NCI-H2196 treated with DMSO at 0.1 percent for 48 hours (cell line): ENCODE measurements at regions not wholly inside any gene's neighbourhood (a gene's known extent, or its start where the extent isn't known, plus 50 kb on each side); places are given as distances from the start of the nearest gene placed in this dataset.

Source experiments
- DNase-seq: peaks from one replicate; lab custom pipeline; 2025; ENCODE audit not compliant: unreplicated experiment; lab: John Stamatoyannopoulos, UW

GRCh38 chr9:38287420-38287985, 105.0 kb upstream of the ALDH1B1 start:
- no peak for DNase-seq

- DNase-seq, result no peak
Measured at GRCh38 chr9:38286766-38287165, 105.7 kb upstream of the ALDH1B1 start.

- DNase-seq, result no peak
Measured at GRCh38 chr9:38286357-38286756, 106.1 kb upstream of the ALDH1B1 start.

- no peak for DNase-seq
Measured at GRCh38 chr9:38285236-38285635, 107.3 kb upstream of the ALDH1B1 start.

- no peak for DNase-seq
Measured at GRCh38 chr9:38284588-38285051, 107.9 kb upstream of the ALDH1B1 start.

- DNase-seq, result no peak
Measured at GRCh38 chr9:38284039-38284575, 108.4 kb upstream of the ALDH1B1 start.

- no peak for DNase-seq
Measured at GRCh38 chr9:38282756-38283155, 109.7 kb upstream of the ALDH1B1 start.

- DNase-seq, result no peak
Measured at GRCh38 chr9:38281917-38282316, 110.6 kb upstream of the ALDH1B1 start.

GRCh38 chr9:38281196-38281595, 111.3 kb upstream of the ALDH1B1 start:
- no peak for DNase-seq

GRCh38 chr9:38280251-38280800, 112.2 kb upstream of the ALDH1B1 start:
- no peak for DNase-seq

- peak; percentile 11 for DNase-seq
Measured at GRCh38 chr9:38278931-38279679, 113.4 kb upstream of the ALDH1B1 start.

GRCh38 chr9:38278457-38278856, 114.0 kb upstream of the ALDH1B1 start:
- no peak for DNase-seq

- no peak for DNase-seq
Measured at GRCh38 chr9:38277601-38278200, 114.8 kb upstream of the ALDH1B1 start.

GRCh38 chr9:38276771-38277439, 115.6 kb upstream of the ALDH1B1 start:
- no peak for DNase-seq

GRCh38 chr9:38274800-38275199, 117.7 kb upstream of the ALDH1B1 start:
- DNase-seq, result no peak

GRCh38 chr9:38272710-38273109, 119.8 kb upstream of the ALDH1B1 start:
- no peak for DNase-seq

GRCh38 chr9:38271666-38272241, 120.7 kb upstream of the ALDH1B1 start:
- no peak for DNase-seq

GRCh38 chr9:38269775-38270174, 122.7 kb upstream of the ALDH1B1 start:
- DNase-seq, result no peak

GRCh38 chr9:38263532-38263931, 129.0 kb upstream of the ALDH1B1 start:
- no peak for DNase-seq

- DNase-seq, result no peak
Measured at GRCh38 chr9:38259519-38260218, 132.8 kb upstream of the ALDH1B1 start.
